Body of pancreas (tissue), 4 donors: ENCODE measurements at regions not wholly inside any gene's neighbourhood (a gene's known extent, or its start where the extent isn't known, plus 50 kb on each side); places are given as distances from the start of the nearest gene placed in this dataset.

Experiments
- ATAC-seq: fragments of 150-250 bp; one replicate; pipeline ENCODE4 v1.9.1; 2016
- DNase-seq, 4 donors: peaks; one replicate each; pipeline ENCODE4 v3.0.0-alpha.2; 2019
- H3K27ac ChIP-seq, 4 donors: fragments of 200-600 bp; sonication (generic); 1 replicate in 3 of 4; 2 replicates in 1 of 4; pipeline versions ENCODE4 v1.5.1 to v1.6.1; 2016 to 2019; ENCODE audit warnings: mild to moderate bottlenecking in 1 of 4, mixed read lengths in 1 of 4, moderate library complexity in 1 of 4
- H3K27me3 ChIP-seq, 2 donors: fragments of 200-600 bp; sonication (generic); one replicate each; pipeline ENCODE4 v1.6.0; 2016; ENCODE audit warnings: mild to moderate bottlenecking in 1 of 2
- H3K36me3 ChIP-seq, 2 donors: fragments of 200-600 bp; sonication (generic); replicated peaks in 1 of 2; 2 replicates each; pipeline ENCODE4 v1.5.1; 2016; ENCODE audit warnings: low read depth in 2 of 2; ENCODE audit not compliant: insufficient read depth in 1 of 2
- H3K4me1 ChIP-seq: fragments of 200-600 bp; sonication (generic); one replicate; pipeline ENCODE4 v1.6.0; 2016
- H3K4me3 ChIP-seq, 2 donors: fragments of 200-600 bp; sonication (generic); 1 replicate in 1 of 2; 2 replicates in 1 of 2; pipeline ENCODE4 v1.5.1; 2016 to 2019
- H3K9me3 ChIP-seq, 3 donors: fragments of 200-600 bp; sonication (generic); 1 replicate in 2 of 3; 2 replicates in 1 of 3; pipeline ENCODE4 v1.5.1; 2016
- POLR2A ChIP-seq, 3 donors: fragments of 450-650 bp; IDR thresholded peaks; one replicate each; pipeline ENCODE4 v1.6.1; 2016; ENCODE audit warnings: antibody characterized with exemption in 3 of 3, mild to moderate bottlenecking in 2 of 3
- WGBS, 2 donors: methylation state at CpG; one replicate each; pipeline ENCODE4 v1.1.5; 2017; 5-methylcytosine and 5-hydroxymethylcytosine counted together
- intact Hi-C: fragments of 100-400 bp; cut with DNase I; formaldehyde crosslinking; loops from one replicate; pipeline ENCODE4 v1.15.1; 2023
- TF ChIP-seq, protein P1 (sequence below), 7 experiments: fragments of 450-650 bp in 4 of 7; fragments of 200-600 bp in 3 of 7; sonication (generic) in 3 of 7; IDR thresholded peaks; one replicate each; pipeline ENCODE4 v1.5.1; 2016 to 2019; ENCODE audit warnings: antibody characterized with exemption in 7 of 7

DNA sequence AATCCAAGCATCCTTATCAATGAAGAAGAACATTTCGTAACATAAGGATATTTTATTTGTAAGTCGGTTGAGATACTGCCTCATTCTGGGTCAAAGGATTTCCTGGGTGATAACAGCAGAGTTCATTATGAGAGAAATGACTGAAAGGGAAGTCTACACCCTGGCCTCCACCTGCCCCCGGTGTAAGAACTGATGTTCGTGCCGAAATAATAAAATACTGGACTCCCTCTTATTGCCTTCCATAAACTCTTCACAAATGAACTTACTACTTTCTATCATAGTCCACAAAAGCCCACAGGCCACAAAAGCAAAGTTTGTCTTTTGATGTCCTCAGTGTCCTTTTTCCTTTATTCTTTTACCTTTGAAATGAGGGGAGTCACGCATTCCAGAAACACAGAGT lies 174.4 kb downstream of the SERPINI1 start:
- Histone ChIP-seq H3K4me1 (no peaks in the 10 kb centered on the region), H3K9me3 (no peaks in the 10 kb centered on the region), H3K36me3 (no peaks in the 10 kb centered on the region), H3K27me3 (no peaks in the 10 kb centered on the region), H3K4me3 (no peak overlapping the region), H3K27ac (no peak overlapping the region)
- DNase-seq (no peak), ATAC-seq (no peak)
- intact Hi-C loops: no loop called here
- WGBS, 2 donors: 86 to 88% methylated on average over 6 of the region's 6 CpGs
- TF ChIP-seq, protein P1, sequence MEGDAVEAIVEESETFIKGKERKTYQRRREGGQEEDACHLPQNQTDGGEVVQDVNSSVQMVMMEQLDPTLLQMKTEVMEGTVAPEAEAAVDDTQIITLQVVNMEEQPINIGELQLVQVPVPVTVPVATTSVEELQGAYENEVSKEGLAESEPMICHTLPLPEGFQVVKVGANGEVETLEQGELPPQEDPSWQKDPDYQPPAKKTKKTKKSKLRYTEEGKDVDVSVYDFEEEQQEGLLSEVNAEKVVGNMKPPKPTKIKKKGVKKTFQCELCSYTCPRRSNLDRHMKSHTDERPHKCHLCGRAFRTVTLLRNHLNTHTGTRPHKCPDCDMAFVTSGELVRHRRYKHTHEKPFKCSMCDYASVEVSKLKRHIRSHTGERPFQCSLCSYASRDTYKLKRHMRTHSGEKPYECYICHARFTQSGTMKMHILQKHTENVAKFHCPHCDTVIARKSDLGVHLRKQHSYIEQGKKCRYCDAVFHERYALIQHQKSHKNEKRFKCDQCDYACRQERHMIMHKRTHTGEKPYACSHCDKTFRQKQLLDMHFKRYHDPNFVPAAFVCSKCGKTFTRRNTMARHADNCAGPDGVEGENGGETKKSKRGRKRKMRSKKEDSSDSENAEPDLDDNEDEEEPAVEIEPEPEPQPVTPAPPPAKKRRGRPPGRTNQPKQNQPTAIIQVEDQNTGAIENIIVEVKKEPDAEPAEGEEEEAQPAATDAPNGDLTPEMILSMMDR (IDR thresholded peaks at IDR 0.05): no peak
- TF ChIP-seq POLR2A (IDR thresholded peaks at IDR 0.05): no peak

DNA sequence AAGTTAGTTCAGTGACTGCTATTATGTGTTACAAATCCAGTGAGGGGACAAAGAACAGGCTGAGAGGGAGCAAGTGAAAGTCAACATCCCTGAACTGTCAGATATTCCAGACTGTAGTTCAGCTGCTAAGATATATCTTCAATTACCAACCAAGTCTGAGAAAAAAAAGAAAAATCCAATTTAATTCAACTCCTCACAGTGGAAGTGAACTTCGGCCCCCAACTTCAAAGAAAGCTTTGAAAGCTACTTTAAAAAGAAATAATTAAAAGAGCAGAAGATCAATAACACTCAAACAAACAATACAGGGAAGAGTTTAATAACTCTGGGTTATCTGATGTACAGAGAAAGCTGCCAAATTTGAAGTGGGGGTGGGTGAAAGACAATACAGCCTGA lies 174.0 kb downstream of the SERPINI1 start:
- Histone ChIP-seq H3K27me3 (no peaks in the 10 kb centered on the region), H3K4me3 (no peak overlapping the region), H3K9me3 (no peaks in the 10 kb centered on the region), H3K27ac (no peak overlapping the region), H3K4me1 (no peaks in the 10 kb centered on the region), H3K36me3 (no peaks in the 10 kb centered on the region)
- 27 to 39% methylated on average over 1 of the region's 1 CpG for WGBS, 2 donors
- intact Hi-C loops: no loop called here
- DNase-seq (no peak), ATAC-seq (no peak)
- TF ChIP-seq POLR2A (IDR thresholded peaks at IDR 0.05): no peak
- TF ChIP-seq, protein P1 (IDR thresholded peaks at IDR 0.05): no peak

DNA sequence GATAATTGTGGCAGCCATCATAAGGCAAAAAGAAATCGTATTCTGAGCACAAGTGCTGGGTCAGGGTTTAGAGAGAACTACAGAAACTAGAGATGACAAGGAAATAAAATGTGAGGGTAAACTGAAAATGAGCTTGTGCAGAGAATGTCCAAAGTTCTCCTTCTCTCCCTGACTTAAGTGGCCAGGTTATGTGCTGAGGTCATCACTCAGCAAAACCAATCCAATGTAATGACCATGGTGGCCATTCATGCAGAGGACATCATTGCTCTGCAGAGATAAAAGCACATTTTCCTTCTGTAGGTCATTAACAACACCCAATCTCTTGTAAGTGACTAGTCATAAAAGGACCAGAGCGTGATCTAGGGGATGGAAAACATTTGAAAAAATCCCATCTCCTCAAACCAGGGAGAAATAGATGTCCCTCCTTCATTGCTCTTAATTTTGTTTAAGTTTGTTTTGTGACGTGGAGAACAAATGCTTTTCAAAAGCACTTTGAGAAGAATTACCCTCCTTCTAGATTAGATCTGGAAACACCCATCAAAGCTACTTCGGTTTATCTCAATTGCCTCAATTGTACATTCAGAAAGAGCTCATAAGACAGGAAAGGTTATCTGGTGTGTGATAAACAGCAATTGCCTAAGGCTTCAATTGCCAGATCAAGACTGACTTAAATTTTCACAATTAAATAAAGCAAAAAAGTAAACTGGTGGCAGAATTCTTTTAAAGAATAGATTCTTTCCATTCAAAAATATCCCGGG lies 173.4 kb downstream of the SERPINI1 start:
- ATAC-seq: no peak
- no peaks in the 10 kb centered on the region for H3K27me3 ChIP-seq
- H3K27ac ChIP-seq: no peak overlapping the region
- 47 to 61% methylated on average over 5 of the region's 5 CpGs for WGBS, 2 donors
- no peaks in the 10 kb centered on the region for H3K36me3 ChIP-seq
- no peaks in the 10 kb centered on the region for H3K4me1 ChIP-seq
- no peaks in the 10 kb centered on the region for H3K9me3 ChIP-seq
- intact Hi-C loops: no loop called here
- no peak for TF ChIP-seq POLR2A (IDR thresholded peaks at IDR 0.05)
- TF ChIP-seq, protein P1 (IDR thresholded peaks at IDR 0.05): no peak
- H3K4me3 ChIP-seq: no peak overlapping the region
- DNase-seq: no peak

DNA sequence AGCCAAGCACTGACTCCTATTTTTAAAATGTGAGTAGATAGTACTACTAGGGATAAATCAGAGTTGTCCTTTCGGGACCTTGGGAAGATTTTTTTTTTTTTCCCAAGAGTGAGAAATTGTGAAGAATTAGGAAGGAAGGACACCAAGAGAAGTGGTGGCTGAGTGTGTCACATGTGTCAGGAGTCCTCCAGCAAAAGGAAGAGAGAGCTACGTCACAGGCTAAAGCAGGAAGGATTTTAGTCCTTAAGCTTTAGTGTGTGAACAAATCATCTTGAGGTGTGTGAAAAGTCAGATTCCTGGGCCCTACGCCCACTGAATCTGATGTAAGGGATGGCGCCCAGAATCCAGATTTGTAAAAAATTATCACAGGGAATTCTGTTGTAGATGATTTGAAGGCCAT lies 172.7 kb downstream of the SERPINI1 start:
- DNase-seq (no peak), ATAC-seq (no peak)
- Histone ChIP-seq H3K4me3 (no peak overlapping the region), H3K9me3 (no peaks in the 10 kb centered on the region), H3K36me3 (no peaks in the 10 kb centered on the region), H3K27ac (no peak overlapping the region), H3K4me1 (no peaks in the 10 kb centered on the region), H3K27me3 (no peaks in the 10 kb centered on the region)
- WGBS, 2 donors: 82 to 91% methylated on average over 4 of the region's 4 CpGs
- TF ChIP-seq, protein P1 (IDR thresholded peaks at IDR 0.05): no peak
- TF ChIP-seq POLR2A (IDR thresholded peaks at IDR 0.05): no peak
- intact Hi-C loops: no loop called here

DNA sequence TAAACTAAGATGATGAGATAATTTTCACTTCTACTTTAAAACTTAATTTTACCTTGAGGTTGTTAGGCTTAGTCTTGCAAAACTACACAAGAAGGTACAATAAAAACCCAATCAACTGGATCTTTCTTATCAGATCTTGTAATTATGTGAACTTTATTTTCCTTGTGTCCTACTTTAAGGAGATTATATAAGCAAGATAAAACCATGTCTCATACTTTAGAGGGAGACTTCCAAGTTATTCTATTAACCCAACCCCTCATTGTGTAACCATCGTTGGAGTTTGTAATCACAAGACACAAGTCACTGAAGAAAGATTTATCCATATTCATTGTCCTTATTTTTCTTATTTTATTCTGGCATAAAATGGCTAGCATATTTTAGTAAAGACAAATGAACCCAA lies 165.6 kb downstream of the SERPINI1 start:
- ATAC-seq: no peak
- no peaks in the 10 kb centered on the region for H3K9me3 ChIP-seq

More for the DNA sequence above, 165.6 kb downstream of the SERPINI1 start:
- no peaks in the 10 kb centered on the region for H3K4me1 ChIP-seq
- TF ChIP-seq, protein P1 (IDR thresholded peaks at IDR 0.05): no peak
- TF ChIP-seq POLR2A (IDR thresholded peaks at IDR 0.05): no peak
- no peaks in the 10 kb centered on the region for H3K36me3 ChIP-seq
- H3K4me3 ChIP-seq: no peak overlapping the region
- intact Hi-C loops: no loop called here
- WGBS, 2 donors: 62 to 66% methylated on average over 1 of the region's 1 CpG
- H3K27me3 ChIP-seq: no peaks in the 10 kb centered on the region
- no peak overlapping the region for H3K27ac ChIP-seq
- no peak for DNase-seq
